WTC11 (cell line): ENCODE measurements at regions not wholly inside any gene's neighbourhood (a gene's known extent, or its start where the extent isn't known, plus 50 kb on each side); places are given as distances from the start of the nearest gene placed in this dataset.
"Not testable (repeated sequence)": the region's sequence is repeated elsewhere in the genome, so short reads cannot be mapped to it uniquely, and the experiment has no call there.

ENCODE experiments used
- ATAC-seq: fragments of 200-7000 bp; cut with Tn5 transposase; 2 replicates; pipeline ENCODE4 v1.10.0; 2021; ENCODE audit warnings: mild to moderate bottlenecking, moderate library complexity
- CTCF ChIA-PET: fragments of 300-600 bp; sonication (Branson Sonifier 250); formaldehyde crosslinking; loops from one replicate; lab custom pipeline; 2021; ENCODE audit warnings: antibody characterized with exemption; lab: Charles Lee
- POLR2A ChIA-PET: fragments of 350-600 bp; sonication (Branson Sonifier 250); formaldehyde crosslinking; loops from one replicate; lab custom pipeline; 2021; ENCODE audit warnings: antibody characterized with exemption; lab: Charles Lee
- DNase-seq: peaks from one replicate; pipeline ENCODE4 v3.0.0; 2021; ENCODE audit warnings: low spot score
- H3K27ac Mint-ChIP-seq: 2 replicates; pipeline ENCODE4 v1.8.0; 2021; ENCODE audit warnings: mixed read lengths
- H3K27me3 Mint-ChIP-seq: 2 replicates; pipeline ENCODE4 v1.8.0; 2021; ENCODE audit warnings: low read depth, mild to moderate bottlenecking, moderate library complexity, mixed read lengths
- H3K36me3 Mint-ChIP-seq: 2 replicates; pipeline ENCODE4 v1.8.0; 2021; ENCODE audit warnings: mixed read lengths
- H3K4me1 Mint-ChIP-seq: 2 replicates; pipeline ENCODE4 v1.8.0; 2022; ENCODE audit warnings: mixed read lengths
- H3K4me3 Mint-ChIP-seq: 2 replicates; pipeline ENCODE4 v1.8.0; 2021; ENCODE audit warnings: mild to moderate bottlenecking, moderate library complexity, mixed read lengths
- H3K9me3 Mint-ChIP-seq: 2 replicates; pipeline ENCODE4 v1.8.0; 2021; ENCODE audit warnings: mixed read lengths

GRCh38 chr4:69424722-69425121, 71.0 kb downstream of the UGT2B4 start:
- POLR2A ChIA-PET, CTCF ChIA-PET, ATAC-seq: not testable (repeated sequence)

More at GRCh38 chr4:69424722-69425121, 71.0 kb downstream of the UGT2B4 start:
- not testable (repeated sequence) for H3K4me3 Mint-ChIP-seq, H3K27ac Mint-ChIP-seq, H3K27me3 Mint-ChIP-seq, H3K4me1 Mint-ChIP-seq
- Mint-ChIP-seq H3K9me3 (peaks cover 37% of the 10 kb centered on the region), H3K36me3 (peaks cover 14% of the 10 kb centered on the region)
- peak; percentile 21 for DNase-seq
